GM21717 (cell line): ENCODE measurements at regions not wholly inside any gene's neighbourhood (a gene's known extent, or its start where the extent isn't known, plus 50 kb on each side); places are given as distances from the start of the nearest gene placed in this dataset.

ENCODE experiments used
- ATAC-seq: cut with Tn5 transposase; IDR thresholded peaks from one replicate; pipeline ENCODE4 v1.9.1; 2021; ENCODE audit warnings: mild to moderate bottlenecking, moderate library complexity; ENCODE audit not compliant: unreplicated experiment

DNA sequence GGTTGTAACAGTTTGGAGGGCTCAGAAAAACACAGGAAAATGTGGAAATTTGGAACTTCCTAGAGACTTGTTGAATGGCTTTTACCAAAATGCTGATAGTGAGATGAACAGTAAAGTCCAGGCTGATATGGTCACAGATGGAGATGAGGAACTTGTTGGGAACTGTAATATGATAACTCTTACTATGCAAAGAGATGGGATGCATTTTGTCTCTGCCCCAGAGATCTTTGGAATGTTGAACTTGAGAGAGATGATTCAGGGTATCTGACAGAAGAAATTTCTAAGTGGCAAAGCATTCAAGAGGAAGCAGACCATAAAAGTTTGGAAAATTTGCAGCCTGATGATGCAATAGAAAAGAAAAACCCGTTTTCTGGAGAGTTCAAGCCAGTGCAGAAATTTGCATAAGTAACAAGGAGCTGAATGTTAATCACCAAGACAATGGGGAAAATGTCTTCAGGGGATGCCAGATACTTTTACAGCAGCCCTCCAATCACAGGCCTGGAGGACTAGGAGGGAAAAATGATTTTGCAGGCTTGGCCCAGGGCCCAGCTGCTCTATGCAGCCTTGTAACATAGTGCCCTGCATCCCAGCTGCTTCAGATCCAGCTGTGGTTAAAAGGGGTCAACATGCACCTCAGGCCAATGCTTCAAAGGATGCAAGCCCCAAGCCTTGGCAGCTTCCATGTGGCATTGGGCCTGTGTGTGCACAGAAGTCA, 572.7 kb upstream of the ATP2B1 start:
- no peak for ATAC-seq

DNA sequence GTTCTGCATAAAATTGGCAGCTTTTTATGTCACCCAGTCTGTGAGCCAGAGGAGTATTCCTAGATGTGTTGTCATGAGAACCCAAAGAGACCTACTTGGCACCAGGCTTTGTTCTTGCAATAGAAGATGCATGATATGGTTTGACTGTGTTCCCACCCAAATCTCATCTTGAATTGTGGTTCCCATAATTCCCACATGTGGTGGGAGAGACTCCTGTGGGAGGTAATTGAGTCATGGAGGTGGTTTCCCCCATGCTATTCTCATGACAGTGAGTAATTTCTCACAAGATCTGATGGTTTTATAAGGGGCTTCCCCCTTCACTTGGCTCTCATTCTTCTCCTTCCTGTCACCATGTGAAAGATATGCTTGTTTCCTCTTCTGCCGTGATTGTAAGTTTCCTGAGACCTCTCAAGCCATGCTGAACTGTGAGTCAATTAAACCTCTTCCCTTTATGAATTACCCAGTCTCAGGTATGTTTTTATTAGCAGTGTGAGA, 572.0 kb upstream of the ATP2B1 start:
- peak; percentile 81 for ATAC-seq

DNA sequence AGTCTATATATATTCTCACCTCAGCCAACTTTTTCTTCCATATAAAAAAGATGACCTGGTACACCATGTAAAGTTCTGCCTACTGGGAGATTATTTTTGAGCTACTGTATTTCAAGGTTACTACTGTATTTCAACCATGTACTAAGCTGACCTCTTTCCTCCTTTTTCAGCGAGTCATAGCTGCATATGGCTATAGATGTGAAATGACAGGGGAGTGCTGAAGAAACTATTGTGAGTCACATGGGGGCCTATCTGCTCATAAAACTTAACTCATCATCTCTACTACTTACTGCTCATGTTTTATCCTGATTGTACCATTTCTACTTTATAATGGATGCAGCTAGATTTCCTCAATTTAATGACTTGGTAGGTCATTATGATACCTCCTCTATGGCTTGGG, 571.4 kb upstream of the ATP2B1 start:
- peak; percentile 27 for ATAC-seq

DNA sequence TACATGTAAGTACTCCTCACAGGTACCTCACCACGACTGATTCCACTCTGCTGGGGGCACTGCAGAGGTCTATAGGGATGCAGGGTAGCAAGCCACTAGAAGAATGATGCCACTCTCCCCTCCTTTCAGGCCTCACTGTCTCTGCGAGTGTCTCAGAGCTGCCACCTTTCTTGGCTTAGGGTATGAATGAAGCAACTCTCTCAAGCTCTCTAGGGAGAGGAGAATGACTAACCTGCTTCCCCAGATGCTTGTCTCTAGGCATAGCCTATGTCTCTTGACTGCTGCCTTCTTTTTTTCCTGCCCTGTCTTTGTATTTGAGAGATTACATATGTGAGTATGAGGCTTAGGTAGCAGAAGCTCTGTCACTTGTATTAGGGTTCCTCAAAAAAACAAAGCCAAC, 566.5 kb upstream of the ATP2B1 start:
- no peak for ATAC-seq

DNA sequence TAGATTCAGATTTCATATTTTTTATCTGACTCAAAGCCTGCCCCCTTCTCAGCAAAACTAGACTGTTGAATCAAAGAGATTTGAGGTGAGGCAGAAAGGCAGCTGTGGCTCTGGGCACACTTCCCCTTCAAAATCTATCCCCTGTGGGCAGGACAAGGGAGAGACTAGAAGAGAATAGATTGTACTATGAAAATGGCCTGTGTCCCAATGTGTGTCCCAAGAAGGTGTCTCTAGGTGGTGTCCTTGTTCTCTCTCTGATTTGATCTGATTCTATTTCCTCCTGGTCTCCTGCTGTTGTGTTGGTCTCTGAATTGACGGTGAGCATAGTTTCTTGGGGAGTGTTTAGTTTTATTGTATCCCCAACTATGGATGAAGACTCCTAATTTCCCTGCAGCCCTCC, 565.8 kb upstream of the ATP2B1 start:
- ATAC-seq = no peak

DNA sequence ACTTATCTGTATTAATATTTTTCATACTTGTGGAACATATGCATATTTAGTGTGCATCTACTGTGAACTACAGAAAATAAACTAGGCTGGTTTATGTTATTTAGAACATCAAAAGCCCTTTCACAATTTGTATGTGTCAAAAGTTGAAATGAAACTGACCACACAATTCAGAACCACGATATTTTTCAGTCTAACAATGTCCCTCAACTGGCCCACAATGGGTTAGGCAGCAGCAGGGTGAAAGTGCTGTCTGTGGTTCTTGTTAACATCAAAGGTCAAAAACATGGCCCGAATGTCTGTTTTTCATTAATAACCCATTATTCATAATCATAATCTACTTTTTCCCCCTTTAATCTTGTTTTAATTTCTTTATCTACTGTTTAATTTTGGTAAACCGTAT, 559.9 kb upstream of the ATP2B1 start:
- no peak for ATAC-seq

DNA sequence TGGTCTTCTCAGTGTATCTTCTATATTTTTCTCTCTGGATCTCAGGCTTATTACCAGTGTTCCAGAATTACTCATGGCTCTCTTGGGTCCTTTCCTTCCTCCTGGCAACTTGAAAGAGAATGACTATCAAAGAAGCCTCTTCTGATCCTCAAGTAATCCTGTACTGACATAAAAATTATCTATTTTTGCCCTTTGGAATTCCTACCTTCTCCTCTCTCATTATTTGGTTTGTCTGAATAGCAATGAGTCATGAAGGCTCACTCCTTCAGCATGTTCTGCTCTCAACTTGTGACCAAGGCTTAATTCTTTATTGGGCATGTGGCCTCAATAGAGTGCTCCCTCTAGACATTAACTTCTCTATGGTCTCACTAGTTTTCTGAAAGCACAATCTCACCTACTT, 553.6 kb upstream of the ATP2B1 start:
- ATAC-seq = no peak

DNA sequence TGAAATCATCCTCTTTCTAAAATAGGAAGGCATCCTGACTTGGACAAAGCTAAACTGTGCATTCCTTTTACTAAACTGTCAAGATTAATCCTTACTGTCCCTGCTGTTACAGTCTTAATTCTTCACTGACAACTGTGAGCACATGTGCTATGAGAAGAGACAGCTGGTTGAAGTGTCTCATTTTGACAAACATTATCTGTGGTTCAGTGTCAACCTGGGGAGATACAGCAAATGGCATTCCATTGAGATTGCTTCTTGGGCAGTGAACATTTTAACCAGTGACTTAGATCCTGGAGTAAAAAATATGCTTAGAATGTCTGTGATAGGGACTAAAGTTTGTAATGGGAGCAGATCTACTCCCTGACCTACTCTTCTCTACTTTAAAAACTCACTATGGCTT, 552.6 kb upstream of the ATP2B1 start:
- ATAC-seq = no peak

DNA sequence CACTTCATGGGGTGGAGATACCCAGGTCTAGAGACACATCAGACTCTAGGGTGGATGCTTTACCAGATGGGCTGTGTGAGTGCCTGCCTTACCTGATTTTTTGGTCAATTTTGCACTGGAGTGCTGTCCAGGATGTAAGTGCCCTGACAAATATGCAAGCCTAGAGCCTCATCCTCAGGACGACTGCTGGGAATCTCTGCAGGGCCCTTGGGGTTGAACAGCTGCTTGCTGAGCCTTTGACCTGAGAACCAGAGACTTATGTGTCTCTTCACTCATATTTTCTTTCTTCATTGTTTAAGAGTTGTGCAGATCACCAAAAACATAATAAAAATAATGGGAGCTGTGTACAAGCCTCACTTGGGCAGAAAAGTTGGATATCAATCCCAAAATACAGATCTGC, 551.5 kb upstream of the ATP2B1 start:
- no peak for ATAC-seq

DNA sequence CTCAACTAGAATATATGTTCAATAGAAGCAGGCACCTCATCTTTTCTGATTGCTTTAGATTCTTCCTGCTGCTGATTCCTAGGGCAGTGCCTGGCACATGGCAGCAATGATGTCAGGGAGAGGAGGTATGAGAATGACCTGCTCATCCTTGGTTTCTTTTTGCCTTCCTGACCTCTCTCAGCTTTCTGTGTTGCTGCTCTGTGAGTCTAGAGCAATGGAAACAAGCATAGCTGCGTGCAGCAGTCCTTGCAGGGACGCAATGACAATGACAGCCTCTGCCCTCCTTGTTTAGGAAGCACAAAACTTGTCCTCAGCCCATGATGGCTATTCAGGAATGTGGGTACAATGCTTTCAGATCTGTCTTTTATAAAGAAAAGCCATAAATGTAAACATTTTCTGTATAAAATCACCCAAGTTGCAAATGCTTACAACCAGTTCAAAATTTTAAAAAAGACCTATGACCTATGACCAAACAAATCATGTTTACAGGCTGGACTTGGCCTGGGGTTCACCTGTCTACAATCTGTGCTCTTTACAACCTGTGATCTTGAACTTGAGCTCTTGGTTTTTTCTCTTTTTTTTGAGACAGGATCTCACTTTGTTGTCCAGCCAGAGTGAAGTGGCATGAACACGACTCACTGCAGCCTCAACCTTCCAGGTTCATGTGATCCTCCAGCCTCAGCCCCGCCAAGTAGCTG, 549.4 kb upstream of the ATP2B1 start:
- ATAC-seq = no peak

DNA sequence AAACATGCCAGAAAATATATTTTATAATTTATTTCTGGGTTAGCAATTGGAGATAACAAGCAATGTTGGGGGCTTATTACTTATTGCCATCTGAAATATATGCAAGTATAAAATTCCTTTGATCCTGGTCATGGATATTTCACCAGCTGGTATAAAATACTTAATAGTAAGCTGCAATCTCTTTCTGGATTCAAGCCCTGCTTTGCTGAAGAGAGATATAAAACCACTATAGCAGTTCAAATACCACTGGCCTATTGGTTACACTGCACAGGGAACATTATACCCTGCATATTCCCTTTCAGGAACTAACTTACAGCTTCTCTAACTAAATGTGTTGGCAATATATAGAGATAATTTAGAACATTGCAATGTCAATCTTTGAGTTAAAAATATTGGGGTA, 546.2 kb upstream of the ATP2B1 start:
- no peak for ATAC-seq

DNA sequence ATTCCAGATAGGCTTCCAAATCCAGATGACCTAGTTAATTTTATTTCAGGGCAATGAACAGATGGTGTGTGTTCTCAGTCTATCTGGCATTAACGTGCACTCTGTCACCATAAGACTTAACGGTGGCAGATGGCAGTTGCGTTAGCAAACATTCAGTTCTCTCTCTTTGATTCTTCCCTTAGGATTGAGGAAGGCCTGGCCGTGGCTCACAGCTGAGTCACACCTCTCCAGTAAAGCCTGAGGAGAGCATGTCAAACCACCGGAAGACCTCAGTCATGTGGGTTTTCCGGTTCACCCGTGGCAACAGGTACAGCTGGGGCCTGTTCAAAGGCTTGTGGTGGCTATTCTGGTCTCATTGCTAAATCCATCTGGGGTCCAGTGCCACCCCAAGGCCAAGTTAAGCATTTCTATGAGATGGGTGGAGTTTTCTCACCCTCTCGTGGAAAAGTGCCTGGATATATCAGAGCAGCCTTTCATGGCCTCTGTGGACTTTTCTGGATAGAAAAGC, 545.1 kb upstream of the ATP2B1 start:
- ATAC-seq = peak; percentile 100

DNA sequence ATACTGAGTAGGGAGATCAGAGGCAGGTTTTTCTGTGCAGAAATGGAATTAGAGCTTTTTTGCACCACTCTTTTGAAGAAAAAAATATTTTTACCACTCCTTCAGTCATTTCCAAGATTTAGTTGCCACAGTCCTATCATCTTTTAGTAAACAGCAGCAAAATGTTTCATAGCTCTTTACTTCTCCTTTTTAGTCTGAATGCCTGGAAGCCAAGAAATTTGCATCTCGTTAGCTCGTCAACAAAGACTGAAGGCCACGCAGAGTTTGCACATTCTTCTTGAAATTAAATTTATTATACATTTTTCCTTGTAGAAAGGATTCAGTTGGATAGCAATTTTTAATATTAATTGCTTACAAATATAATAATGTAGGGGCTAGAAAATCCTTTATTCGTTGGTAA, 544.5 kb upstream of the ATP2B1 start:
- no peak for ATAC-seq

DNA sequence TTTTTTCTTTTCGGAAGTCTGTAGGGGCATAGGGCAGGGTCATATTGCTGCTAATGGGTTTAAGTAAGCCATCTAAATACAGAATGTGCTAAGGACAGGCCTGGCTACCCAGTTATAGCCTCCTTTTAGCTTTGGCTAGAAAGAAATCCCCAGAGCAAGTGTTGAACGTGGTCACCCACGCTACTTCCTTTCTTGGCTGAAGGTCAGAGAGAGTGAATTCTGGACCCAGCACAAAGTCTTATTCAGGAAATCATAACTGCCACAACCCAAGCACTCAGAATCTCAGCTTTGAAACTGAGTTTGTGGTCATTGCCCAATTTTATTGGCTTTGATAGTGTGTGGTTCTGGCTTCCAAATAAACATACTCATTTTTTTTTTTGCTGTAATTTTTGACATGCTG, 542.1 kb upstream of the ATP2B1 start:
- ATAC-seq = no peak

DNA sequence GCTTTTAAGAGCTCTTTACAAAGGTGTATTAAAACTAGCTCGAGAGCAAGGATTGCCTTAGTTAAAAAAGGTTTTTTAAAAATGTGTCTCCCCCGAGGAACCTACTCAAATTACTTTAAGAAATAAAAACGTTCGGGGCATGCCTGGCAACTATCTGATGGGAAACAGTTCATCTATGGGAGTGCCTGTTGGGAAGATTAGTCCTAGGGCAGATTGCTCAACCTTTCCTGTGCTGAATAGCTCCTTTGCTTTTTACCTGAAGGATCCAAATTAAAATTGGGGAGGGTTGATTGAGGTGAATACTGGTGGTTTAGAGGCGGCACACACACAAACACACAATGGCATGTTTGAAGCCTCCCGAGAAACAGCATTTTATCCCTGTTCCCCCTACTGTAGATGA, 541.4 kb upstream of the ATP2B1 start:
- ATAC-seq = no peak

DNA sequence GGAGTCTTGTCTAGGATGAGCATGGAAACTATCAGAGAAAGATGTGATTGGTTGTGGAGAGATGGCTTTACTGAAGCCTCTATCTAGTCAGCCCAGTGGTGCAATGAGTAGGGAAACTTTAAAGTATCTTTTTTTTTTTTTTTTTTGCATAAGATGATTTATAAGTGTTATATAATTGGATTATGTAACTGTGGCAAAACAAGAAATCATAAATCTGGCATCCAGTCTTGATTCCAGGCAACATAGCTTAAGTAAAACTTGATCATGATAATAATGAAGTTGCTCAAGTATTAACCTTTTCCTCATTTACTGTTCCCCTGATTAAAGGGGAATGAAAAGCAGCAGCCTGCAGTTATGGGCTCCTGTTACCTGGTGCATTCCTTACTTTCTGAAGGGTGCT, 538.0 kb upstream of the ATP2B1 start:
- no peak for ATAC-seq

DNA sequence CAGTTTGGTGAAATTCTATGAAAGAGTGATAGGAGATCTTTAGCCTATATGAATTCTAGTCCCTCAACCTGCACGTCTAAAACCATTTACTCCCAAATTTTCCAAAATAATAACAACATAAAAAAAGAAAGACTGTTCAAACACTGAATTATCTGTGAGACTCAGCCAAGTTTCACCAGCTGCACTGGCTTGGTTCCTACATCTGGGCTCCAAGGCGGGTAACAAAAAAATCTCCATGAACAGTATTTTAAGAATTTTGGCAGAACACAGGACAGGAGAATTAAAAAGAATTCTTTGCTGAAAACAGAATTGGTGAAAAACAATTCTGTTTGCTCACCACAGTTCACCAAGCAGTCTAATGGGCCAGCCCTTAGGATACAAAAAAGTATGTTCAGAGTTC, 536.8 kb upstream of the ATP2B1 start:
- no peak for ATAC-seq

DNA sequence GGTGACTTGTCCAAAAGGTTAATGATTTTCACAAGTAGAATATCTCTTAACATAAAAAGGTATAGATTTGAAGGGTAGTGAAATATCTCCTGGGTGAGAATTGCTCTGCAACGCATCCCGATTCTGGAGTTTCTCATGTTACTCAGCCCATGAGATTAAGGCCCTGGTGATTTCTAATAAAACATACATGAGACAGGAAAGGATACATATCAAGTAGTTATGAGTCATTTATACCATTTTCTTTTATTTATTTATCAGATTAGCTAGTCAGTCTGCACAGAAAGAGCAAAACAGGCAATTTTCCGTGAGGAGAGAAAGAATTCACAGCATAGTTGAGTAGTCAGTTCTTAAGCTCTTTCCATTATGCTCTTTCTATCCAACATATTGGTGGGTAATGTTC, 535.6 kb upstream of the ATP2B1 start:
- ATAC-seq = no peak

DNA sequence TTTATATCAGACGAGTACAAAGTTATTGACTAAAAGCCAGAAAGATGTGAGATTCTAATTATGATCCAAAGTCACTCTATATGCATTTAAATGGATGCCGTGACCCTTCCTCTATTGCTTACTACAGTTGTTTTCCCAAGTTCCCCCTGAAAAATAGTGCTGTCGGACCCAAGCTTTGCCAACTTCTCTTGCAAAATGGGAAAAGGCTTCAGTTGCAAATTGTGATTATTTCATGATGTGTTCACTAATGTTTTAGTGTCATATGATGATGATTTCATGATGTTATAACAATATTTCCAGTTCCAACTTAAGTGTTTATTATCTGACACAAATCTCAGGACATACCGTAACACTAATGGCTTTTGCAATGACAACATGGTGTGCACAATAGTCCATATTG, 534.6 kb upstream of the ATP2B1 start:
- ATAC-seq = no peak

DNA sequence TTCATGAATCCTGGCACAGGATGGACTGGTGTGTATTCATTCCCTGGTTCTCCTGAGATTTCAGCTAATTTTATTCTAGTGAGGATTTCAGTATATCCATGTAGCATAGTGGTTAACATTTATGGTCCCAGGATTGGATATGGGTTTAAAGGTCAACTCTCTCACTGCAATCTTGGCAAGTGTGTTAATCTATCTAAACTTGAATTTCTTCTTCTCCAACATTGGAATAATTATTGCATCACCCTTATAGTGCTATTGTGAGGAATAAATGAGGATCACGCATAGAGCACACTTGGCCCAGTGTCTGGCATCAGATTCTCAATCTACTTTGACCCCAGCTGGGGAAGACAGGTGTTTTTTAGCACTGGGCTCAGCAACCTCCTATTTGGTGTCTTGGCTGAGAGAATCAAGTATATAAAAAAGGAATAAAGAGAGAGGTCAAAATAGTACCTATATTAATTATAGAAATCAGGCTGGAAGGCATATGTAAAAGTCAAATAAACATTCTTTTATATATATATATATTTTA, 531.2 kb upstream of the ATP2B1 start:
- ATAC-seq = no peak

DNA sequence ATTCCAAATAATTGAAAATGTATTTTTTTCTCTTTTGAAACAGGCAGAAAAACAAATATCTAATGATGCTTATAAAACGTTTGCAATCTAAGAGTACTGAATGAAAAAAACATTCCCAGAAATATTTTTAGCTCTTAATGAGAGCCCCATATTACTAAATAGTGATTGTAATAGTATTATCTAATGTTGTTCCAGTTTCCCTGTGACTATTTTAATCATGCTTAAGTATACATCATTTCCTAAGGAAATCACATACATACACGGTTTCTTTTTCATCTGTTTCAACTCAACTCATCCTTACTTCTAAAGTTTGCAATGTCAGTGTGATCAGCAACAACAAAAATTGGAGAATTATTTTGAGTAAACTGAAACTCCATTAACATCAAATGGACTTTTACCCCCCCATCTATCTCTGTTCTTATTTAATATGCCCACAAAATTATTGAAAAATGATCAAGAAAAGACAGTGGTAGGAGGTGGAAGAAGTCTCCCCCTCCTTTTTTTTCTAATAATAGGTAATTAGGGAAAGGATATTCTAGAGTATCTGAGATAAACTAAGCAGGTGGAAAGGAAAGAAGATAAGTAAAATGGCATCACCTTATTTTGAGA, 530.1 kb upstream of the ATP2B1 start:
- ATAC-seq = no peak

DNA sequence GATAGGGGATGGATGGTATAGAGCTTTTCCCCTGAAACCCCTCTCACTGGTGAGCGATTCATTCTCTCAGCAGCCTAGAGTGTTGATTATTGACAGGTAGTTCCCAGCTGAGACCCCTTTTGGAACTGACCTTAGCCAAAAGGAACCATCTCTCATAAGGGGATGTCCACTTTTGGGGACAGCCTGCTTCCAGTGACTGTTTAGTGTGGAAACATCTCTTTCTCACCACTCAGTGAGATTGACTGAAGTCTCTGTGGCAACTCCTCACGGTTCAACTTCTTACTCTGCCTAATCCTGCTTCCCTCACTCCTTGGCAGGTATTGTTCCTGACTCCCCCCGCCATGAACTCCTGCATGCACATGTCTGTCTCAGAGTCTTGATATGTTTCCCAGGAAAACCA, 529.2 kb upstream of the ATP2B1 start:
- ATAC-seq = no peak
